HG03135 (cell line): ENCODE measurements at regions not wholly inside any gene's neighbourhood (a gene's known extent, or its start where the extent isn't known, plus 50 kb on each side); places are given as distances from the start of the nearest gene placed in this dataset.

ENCODE experiments used
- ATAC-seq: cut with Tn5 transposase; IDR thresholded peaks from one replicate; pipeline ENCODE4 v1.9.1; 2021; ENCODE audit warnings: mild to moderate bottlenecking, moderate library complexity; ENCODE audit not compliant: unreplicated experiment

DNA sequence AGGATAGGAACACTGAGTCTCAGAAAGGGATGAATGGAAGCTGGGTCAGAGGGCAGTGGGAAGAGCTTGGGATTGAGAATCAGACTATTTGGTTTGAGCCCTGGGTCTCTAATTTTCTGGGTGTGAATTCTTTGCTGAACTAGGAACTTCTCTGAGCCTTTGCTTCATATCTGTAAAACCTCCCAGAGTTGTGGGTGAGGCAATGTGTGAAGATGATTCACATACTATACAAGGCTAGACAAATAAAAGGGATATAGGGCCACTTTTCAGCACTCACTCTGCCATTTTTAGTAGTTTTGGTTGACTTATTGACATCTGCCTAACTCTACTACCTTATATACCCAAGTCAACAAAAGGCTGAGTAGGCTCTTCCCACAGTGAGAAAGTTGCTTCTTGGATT, 77.7 kb upstream of the JUN start:
- no peak for ATAC-seq

- no peak for ATAC-seq
These were observed 79.0 kb upstream of the JUN start for GRCh38 chr1:58862728-58863385.

DNA sequence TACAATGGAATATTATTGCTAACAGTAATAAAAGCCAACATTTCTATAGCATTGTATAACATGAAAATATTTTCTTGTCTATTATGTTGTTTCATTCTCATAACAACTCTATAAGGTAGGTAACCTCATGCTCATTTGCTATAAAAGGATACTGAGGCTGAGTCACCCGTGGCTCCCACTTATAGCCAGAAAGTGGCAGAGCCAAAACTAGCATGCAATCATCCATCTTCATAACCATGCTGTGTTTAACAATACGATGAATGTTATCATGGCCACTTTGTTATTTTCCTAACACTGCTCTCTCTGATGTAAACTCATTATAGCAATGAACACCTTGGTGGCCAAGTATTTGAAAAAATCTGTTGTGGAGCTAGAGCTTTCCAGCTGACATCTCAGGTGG, 80.8 kb upstream of the JUN start:
- ATAC-seq: no peak

- no peak for ATAC-seq
These were observed 82.7 kb upstream of the JUN start for GRCh38 chr1:58866578-58866977.

GRCh38 chr1:58869638-58870297, 85.9 kb upstream of the JUN start:
- ATAC-seq: no peak

GRCh38 chr1:58870298-58870676, 86.4 kb upstream of the JUN start:
- ATAC-seq: no peak

- no peak for ATAC-seq
These were observed 90.5 kb upstream of the JUN start for GRCh38 chr1:58874342-58874741.

GRCh38 chr1:58874757-58875755, 91.2 kb upstream of the JUN start:
- ATAC-seq: no peak

DNA sequence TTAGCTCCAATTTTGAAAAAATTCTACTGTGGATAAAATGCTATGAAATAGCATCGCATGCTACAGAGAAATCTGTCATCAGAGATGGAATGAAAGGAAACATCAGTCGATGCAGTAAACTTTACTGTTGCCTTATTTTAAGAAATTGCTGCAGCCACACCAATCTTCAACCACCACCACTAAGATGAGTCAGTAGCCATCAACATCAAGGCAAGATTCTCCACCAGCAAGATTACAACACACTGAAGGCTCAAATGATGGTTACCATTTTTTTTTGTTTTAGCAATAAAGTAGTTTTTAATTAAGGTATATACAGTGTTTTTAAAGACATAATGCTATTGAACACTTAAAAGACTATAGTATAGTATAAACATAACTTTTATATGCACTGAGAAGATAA, 95.6 kb upstream of the JUN start:
- ATAC-seq: no peak

GRCh38 chr1:58880592-58880991, 96.7 kb upstream of the JUN start:
- ATAC-seq: no peak

- ATAC-seq: no peak
These were observed 97.7 kb upstream of the JUN start for GRCh38 chr1:58881471-58881994.

DNA sequence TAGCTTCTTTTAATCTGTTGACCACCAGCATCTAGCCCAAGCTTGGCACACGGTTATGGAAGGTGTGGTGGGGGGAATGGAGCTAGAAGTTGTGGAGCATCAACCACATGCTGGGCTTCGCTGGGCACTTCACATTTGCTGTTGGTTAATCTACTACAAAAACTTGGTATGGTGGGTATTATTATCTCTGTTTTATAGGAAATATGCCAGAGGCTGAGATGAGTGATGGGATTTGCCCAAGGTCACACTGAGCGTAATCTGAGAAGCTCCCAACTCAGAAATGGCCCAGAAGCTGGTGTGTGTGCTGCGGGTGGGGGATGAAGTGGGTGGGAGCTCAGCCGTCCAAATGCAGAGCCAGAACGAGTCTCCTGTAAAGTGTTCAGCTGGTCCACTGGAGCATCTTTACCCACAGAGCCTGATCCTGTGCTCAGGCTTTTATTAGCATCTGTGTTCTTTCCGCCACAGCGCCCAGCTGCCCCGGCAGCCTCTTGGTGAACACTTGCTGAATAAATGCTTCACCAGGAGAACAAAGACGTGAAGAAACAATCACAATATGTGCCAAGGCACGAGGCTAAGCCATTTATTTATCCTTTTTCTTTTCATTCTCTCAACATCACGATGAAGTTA, 98.6 kb upstream of the JUN start:
- no peak for ATAC-seq

DNA sequence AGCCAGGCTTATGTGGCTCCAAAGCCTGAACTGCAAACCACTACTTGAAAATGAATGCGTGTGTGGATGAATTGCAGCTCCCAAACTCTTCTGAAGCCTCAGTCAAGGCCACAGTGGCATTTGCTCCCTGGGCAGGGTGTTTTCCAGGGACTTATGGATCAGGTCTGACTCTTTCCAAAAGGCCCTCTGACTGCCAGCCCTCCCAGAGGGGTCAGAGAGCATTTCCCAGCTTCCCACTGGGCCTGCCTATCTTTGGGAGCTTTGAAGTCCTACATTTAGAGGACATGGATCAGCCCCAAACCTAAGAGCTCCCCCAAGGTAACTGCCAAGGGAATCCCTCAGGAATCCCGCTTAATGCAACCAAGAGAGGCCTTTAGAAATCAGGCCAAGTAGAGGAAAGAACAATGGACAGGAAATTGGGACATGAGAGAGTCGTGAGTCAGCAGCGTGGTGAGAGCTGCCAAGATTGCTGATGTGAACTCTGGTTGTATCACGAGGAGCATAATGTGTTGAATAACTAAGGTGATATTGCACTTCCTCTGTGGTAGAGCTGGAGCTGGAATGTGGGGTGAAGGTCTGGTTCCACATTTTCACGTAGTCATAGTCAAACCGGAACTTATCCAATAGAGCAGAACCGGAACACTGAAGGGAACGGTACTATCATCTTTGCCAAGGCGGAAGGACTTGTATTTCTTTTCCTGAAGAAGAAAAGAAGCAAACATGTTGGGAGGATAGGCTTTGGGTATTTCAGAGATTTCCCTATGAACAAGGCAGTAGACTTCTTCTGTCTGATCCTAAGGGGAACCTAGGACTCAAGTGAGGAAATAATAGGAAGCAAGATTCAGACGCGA, 99.4 kb upstream of the JUN start:
- ATAC-seq: no peak

DNA sequence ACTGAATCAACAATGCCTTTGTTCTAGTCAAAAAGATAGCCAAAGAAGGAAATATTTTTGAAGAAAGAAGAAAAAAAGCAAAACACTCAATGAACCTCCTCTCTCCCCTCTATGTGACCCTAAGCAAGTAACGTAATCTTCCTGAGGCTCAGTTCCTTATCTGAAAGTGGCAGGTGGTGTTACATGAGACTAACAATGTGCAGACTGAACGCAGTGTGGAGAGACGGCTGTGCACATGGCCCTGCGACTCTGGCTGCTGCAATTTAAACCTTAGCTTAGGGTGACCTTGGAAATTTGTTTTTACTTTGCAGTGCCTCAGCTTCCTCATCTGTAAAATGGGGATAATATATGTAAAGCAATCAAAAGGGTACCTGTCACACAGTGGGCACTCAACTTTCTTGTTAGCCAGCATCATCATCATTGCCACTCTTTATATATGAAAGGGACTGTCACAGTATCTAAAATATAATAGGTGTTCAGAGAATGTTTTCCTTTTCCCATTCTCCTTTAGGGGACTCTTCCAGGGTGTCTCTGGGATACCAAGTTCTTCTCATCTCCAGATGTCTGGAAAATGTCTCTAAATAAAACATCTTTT, 100.1 kb upstream of the JUN start:
- ATAC-seq: peak; percentile 70

DNA sequence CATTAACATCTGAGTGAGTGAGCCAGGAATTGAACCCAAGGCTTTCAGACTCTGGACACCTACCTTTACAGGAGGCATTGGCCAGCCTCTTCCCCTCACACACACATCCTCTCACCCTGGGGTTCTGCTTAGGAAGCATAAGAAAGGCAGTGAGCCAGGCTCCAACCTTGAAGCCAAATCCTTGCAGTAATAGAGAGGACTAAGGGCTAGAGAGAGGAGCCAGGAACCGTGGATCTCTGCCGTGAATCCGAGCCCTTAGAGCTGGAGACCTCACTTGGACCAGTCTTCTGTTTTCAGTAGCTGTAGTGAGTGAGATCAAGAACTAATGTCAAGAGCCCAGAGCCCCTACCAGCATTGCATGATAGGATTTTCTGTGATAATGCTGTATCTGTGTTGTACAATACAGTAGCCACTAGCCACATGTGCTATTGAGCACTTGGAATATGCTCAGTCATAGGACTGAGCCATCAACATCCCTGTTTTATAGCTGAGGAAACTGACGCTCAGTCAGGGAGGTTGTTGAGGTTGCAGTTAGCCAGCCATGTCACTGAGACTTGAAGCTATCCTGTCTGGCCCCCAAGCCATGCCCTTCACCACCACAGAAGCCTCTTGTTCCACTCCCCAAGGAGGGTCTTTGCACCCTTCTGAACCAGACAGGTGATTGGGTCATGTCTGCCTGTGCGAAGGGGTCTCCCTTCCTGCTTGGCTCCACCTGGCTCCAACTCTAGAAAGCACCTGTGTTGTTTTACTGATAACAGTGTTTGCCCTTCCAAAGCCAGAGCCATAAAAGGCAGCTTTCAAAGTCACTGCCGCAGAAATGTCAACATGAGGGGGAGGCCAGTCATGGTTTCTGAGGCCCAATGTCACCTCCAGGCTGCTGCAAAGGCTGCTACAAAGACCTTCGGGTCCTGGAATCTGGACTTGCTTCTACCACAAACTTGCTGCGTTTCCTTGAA, 101.1 kb upstream of the JUN start:
- no peak for ATAC-seq

GRCh38 chr1:58885998-58886397, 102.2 kb upstream of the JUN start:
- ATAC-seq: no peak

GRCh38 chr1:58886611-58887010, 102.8 kb upstream of the JUN start:
- ATAC-seq: no peak

DNA sequence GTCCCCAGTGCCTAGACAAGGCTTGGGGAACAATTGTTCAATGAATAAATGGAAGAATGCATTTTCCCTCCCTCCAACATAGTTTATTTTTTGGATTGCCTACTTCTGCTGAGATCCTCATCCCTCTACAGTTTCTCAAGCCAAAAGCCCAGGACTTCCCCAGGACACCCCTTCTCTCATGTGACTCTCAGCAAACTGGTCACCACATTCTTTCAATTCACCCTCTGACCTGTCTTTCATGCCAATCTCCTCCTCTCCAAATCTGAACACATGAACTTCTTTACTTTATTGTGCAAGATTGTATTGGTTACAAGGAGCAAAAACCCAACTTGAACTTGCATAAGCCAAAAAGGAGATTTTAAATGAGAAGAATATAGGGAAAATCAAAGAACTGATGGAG, 103.2 kb upstream of the JUN start:
- no peak for ATAC-seq

DNA sequence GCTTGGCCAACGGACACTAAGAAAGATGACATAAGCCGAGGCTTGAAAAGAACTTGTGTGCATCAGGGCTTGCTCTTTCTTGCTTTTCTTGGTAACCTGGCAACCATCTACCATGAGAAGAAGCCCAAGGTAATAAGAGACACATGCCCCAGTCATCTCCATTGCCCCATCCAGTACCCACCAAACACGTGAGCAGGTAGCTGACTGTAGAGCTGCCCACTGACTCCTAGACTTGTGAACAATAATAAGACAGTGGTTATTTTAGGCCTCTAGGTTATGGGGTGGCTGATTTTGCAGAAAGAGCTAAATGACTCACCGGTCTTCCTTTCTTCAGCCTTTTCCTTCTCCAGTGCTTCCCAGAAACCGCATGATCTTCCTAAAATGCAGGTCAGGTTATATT, 105.0 kb upstream of the JUN start:
- ATAC-seq: no peak
